GM21529 (cell line): ENCODE measurements at regions not wholly inside any gene's neighbourhood (a gene's known extent, or its start where the extent isn't known, plus 50 kb on each side); places are given as distances from the start of the nearest gene placed in this dataset.

ENCODE experiments used
- ATAC-seq: cut with Tn5 transposase; IDR thresholded peaks from one replicate; pipeline ENCODE4 v1.9.1; 2021; ENCODE audit not compliant: unreplicated experiment

GRCh38 chr1:114342376-114342775 lies 168.6 kb downstream of the TRIM33 start:
- no peak for ATAC-seq

DNA sequence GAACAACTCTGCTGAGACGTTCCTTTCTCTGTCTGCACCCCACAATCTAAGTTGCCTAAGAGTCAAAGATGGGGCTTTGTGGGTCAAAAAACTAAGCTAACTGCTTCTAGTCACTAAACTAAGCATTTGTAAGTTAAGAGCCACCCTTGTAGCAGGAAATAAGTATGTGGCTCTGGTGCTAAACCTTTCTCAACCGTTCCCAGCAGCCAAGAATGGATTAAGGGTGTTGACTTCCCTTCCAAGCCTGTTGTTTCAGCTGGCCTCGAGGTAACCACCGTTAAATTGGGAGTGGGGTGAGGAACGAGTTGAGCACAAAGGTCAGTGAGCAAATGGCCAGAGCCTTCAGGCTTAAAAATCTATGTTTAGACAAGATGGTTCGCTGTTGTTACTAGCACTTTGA lies 169.1 kb downstream of the TRIM33 start:
- no peak for ATAC-seq

GRCh38 chr1:114341299-114341698 lies 169.7 kb downstream of the TRIM33 start:
- ATAC-seq: no peak

GRCh38 chr1:114340892-114341291 lies 170.1 kb downstream of the TRIM33 start:
- ATAC-seq: no peak

- no peak for ATAC-seq
Observed at GRCh38 chr1:114339379-114339778, 171.6 kb downstream of the TRIM33 start.

- no peak for ATAC-seq
Observed at GRCh38 chr1:114338191-114338890, 172.7 kb downstream of the TRIM33 start.

GRCh38 chr1:114337417-114337816 lies 173.6 kb downstream of the TRIM33 start:
- no peak for ATAC-seq

DNA sequence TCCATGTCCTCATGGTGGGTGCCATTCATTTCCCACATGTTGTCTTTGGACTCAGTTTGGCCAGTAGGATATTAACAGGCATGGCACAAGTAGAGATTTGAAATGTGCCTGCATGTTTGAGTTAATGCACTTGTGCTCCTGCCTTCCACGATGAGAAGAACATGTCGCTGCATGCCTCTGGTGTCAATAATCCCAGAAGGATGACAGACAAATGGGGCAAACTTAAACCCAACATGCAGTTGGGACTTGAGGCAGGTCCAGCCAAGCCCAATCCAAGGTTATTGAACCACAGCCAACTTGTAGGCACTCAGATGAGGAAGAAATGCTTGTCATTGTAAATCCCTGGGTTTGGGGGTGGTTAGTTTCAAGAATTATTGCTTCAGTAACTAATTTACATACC lies 174.6 kb downstream of the TRIM33 start:
- ATAC-seq: no peak

- no peak for ATAC-seq
Observed at GRCh38 chr1:114335273-114335672, 175.7 kb downstream of the TRIM33 start.

DNA sequence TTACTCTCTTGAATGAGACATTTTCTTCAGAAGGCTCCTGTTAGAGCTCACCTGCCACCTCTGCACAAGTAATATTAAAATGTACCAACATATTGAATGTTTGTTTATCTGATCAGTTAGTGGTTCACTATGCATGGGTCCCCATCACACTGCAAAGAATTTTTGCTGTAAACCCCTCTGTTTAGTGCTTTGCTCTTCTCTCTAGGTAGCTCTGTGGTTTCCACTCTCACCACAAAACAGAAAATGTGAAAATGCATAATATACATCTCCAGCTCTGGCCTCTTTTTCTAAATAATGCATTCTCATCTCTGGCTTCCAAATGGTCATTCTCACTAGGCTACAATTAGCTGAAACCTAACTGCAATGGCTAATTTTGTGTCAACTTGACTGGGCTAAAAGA lies 176.7 kb downstream of the TRIM33 start:
- no peak for ATAC-seq

DNA sequence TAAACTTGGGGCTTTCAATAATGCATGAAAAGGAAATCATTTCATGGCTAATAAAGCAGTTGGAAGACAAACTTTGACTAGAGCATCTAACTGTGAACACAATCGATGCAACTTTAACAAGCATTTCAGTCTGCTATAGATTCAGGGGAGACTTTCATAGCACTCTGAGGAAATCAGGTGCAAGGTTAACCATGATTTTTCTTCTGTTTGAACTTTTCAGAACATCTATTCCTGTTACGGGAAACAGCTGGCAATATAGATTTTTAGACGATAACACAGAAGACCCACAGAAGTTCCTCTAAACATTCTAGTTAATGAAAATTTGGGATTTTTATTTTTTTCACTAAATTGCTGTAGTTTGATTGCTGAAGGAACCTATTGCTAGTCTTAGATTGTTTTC lies 177.3 kb downstream of the TRIM33 start:
- ATAC-seq: no peak

DNA sequence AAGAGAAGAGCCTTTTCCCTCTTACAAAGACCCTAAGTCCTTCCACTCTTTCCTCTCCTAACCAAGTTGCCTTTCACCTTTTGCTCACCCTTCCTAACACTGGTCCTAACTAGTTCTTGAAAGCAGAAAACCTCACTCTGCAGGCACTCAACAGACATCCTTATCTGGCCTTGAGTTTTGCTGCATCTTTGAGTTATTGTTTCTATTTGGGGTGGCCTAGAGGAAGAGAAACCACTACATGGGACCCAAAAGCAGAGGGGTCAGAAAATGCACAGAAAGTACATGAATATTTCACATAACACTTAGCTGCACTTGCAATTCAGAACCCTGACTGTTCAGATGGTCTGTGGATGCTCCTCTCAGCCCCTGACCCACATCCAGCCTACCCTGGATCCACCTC lies 178.3 kb upstream of the SYT6 start:
- ATAC-seq: no peak

GRCh38 chr1:114330451-114330983 lies 176.8 kb upstream of the SYT6 start:
- ATAC-seq: no peak

- ATAC-seq: no peak
Observed at GRCh38 chr1:114328361-114328904, 174.8 kb upstream of the SYT6 start.

- ATAC-seq: no peak
Observed at GRCh38 chr1:114324662-114324965, 170.9 kb upstream of the SYT6 start.

DNA sequence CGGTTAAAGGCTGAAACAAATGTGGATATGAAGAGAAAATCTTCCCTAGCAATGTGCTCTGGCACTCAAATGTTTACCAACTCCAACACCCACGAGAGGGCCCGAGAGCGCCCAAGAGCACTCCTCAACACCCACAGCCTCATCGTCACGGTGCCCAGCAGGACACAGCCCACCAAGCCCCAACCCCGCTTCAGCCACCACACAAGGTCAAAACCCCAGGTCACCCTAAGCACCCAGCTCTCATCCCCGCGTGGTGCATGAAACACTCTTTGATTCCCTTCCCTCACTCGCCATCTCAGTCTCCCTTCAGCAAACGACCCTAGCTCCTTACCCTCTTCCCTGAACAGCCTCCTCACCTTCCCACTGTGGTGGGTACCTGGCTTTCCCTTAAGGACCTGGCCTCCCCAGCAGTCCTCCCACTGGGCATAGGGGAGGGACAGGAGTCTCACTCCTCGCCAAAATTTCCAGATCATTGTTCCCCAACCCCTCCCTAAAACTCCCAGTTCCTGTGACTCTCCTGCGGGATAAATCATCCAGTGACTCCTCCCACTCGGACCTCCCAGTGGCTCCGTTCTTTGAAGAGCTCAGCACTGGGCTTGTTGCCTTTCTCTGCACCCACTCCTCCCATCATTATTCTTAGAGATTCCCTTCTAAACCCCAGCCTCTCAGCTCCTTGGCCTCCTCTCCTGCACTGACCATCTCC lies 170.4 kb upstream of the SYT6 start:
- ATAC-seq: no peak

DNA sequence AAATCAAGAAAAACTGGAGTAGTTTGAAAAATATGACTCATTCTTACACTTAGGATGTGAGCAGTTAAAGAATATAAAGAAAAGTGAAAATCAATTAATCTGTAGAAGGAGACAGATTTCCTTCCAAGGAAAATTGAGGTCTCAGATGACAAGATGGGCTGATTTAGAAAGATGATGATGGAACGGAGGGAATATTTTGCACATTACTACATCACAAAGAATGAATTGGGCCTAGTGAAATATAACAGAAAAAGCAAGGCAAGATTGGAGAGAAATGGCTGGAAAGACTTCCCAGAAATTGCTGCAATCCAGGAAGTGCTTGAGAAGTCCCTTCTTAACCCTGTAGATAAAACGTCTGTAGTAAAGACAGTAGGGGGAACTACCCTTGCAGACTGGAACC lies 169.1 kb upstream of the SYT6 start:
- no peak for ATAC-seq

DNA sequence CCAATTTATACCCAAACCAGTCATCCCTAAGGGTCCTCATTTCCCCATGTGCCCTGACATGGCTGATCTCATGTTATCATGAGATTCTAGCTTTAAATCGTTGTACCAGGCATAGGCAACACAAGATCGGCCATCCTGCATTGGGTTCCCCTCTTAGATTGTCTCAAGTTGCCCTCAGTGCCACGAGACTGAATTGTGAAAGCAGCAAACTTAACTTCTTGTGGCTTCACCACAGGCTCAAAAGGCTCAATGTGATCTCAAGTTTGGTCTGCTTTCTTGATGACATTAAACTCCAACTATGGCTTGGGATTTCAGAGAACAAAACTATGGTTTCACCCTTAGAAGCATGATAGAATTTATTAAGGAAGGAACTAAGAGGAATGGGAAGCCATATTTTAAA lies 168.5 kb upstream of the SYT6 start:
- ATAC-seq: no peak

- no peak for ATAC-seq
Observed at GRCh38 chr1:114320586-114320985, 166.9 kb upstream of the SYT6 start.

GRCh38 chr1:114319418-114319817 lies 165.7 kb upstream of the SYT6 start:
- no peak for ATAC-seq

- no peak for ATAC-seq
Observed at GRCh38 chr1:114318961-114319360, 165.3 kb upstream of the SYT6 start.

DNA sequence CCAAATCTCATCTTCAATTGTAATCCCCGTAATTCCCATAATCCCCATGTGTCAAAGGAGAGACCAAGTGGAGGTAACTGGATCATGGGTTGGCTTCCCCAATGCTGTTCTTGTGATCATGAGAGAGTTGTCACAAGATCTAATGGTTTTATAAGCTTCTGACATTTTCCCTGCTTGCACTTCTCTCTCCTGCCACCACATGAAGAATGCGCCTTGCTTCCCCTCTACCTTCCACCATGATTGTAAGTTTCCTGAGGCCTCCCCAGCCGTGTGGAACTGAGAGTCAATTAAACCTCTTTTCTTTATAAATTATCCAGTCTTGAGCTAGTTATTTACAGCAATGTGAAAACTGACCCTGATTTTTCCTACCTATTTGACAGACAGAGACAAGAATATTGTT lies 162.5 kb upstream of the SYT6 start:
- ATAC-seq: no peak
